ENCODE measurements at regions not wholly inside any gene's neighbourhood (a gene's known extent, or its start where the extent isn't known, plus 50 kb on each side); places are given as distances from the start of the nearest gene placed in this dataset.

- DNase-seq (ENCODE audit: low read depth) = no peak
These were observed 178.8 kb upstream of the NTM start for GRCh38 chr11:131191606-131192005.

GRCh38 chr11:131192628-131193027 is 177.8 kb upstream of the NTM start:
- DNase-seq (ENCODE audit: low read depth) = no peak

DNA sequence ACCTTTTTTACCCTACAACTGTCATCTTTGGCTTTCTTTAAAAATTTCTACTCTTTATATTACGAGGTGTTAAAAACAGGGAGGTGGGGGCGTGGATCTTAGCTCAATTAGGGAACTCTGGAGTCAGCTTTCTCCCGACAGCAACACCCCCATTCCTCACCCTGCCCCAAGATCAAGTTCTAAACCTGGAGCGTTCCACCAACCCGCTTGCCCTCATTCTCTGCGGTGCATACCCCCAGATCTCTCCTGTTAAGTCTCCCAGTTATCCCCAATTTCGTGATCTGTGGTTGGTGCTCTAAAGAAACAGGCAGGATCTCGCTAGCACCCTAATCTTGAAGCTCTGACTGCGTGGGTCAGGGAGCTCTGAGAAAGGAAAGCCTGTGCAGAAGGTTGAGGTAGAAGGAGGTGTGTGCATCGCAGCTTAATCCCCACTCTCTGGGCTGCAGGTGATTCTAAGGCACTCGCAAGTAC is 177.3 kb upstream of the NTM start:
- DNase-seq (ENCODE audit: low read depth) = no peak

DNA sequence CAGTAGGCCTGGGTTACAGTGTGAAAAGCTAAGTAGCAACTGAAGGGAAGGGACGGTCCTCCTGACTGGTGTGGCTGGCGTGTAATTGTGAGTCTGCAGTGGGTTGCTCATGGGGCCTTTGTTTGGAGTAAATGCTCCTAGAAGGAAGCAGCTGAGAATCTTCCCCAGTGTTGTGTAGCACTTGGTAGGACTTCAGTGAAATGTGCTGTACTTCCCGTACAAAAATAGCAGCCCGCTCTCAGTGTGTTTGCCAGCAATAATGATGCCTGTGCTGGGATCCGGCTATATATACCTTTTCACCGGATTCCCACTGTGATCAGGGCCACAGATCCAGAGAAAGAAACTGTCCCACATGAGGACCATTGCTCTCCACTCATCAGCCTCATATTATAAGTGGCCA is 175.7 kb upstream of the NTM start:
- no peak for DNase-seq (ENCODE audit: low read depth)

DNA sequence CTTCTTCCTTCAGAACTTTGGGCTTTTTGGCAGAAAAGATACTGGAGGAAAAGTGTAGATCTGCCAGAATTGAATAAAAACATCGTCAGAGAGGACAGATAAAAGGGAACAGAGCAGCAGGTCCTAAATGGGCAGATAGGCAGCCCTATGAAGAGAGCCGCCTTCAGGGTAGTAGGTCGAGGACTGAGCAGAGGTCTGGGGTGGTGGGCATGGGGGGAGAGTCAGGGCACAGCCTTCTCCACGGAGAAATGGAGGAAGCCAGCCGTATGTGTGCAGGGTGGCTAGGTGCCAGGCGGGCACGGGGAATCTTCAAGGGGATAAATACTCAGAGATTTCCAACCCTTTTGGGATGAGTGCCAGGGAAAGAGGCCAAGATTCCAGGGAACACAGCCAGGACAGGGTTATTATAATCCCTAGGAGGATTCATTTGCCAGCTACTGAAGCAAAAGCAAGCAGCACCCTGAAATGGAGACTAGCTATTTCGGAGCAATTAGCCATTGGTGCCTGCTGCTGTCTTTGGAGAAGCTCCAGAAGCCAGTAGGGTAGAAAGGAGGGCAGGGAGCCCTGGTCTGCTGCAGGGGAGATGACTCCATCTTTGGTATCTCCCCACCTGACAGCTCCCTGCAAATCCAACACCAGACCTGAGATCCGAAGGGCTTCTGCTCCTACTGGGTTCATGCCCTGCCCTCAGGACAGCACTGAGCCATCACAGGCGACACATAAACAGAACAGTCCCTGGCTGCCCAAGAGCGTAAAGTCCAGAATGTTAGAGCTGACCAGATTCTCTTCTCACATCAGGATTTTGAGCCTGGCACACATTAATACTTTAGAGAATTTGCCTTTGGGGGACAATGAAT is 174.5 kb upstream of the NTM start:
- peak; percentile 53 for DNase-seq (ENCODE audit: low read depth)

- DNase-seq (ENCODE audit: low read depth) = no peak
These were observed 172.0 kb upstream of the NTM start for GRCh38 chr11:131198161-131199014.

GRCh38 chr11:131199015-131199280 is 171.5 kb upstream of the NTM start:
- DNase-seq (ENCODE audit: low read depth) = no peak

DNA sequence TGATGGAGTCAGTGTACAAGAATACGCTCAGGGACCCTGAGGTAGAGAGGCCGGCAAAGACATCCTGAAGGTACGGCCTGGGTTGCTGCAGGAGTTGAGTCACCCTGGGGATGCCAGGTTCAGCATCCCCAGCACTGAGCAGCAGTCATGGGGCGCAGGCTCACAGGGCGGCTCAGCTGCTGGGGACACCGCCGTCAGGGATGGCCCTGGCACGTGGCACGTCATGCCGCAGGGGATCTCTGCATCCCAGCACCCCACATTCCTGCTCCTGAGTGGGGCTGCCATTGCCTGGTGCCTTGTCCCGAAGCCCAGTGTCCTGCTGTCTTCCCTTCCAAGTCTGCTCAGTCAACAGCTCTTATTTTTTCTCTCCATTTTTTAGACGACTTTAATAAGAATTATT is 168.7 kb upstream of the NTM start:
- DNase-seq (ENCODE audit: low read depth) = no peak

DNA sequence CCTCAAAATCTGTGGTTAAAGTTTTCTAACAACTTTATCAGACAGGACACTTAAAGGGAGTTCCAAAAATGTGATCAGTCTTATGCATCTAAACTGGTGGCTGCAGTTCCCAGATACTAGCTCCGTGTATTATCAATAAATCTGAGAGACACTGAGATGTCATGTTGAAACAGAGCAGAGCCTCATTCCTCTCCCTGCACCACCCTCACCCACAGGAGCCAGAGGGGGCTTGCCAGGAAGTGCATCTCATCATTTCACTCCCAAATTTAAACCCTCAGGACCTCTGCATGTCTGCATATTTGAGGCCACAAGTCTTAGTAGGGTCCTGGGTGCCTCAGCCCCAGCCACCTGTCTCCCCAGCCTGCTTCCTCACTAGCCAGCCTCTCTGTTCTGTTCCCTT is 167.4 kb upstream of the NTM start:
- no peak for DNase-seq (ENCODE audit: low read depth)

DNA sequence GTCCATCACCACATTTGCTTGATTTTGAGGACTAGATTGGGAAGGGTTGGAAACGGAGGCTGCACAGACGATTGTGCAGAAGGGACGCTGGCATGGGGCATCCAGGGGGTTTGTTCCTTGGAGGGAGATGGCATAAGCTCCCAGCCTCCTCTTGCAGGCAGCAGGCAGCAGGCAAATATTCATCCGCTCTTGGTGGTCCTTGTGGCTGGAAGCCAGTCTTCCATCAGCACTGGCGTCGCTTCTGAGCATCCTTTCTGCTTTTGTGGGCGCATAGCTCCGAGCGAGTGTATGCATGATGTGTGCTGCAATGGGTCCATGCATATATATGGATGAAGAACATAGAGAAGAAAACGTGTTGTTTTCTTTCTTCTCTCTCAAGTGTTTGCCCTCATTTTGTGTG is 166.1 kb upstream of the NTM start:
- DNase-seq (ENCODE audit: low read depth) = no peak

DNA sequence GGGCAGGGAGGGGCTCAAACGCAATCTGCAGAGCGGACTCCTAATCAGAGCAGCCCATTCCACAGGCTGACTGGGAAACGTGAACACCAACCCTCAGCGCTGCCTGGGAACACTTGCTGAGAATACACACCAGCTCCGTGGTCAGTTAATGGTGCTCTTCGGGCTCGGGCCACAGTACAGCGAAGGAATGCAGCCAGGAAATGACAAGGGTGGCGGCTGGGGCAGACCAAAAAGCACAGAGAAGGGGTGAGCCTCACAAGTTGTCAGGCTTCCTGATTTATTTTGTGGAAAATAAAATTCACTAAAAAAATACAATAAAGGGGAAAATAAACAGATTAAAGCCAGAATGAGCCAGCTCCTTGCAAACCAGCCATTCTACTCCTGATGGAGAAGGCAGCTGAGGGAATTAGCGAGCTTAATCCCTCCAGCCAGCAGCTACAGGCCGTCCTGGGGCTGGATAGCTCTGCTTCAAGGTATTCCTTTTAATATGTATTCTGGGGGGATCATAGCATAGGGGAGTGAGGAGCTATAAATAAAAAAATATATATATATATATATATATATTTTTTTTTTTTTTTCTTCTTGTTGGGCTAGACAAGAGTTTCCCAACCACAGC is 165.5 kb upstream of the NTM start:
- no peak for DNase-seq (ENCODE audit: low read depth)

GRCh38 chr11:131206671-131207070 is 163.7 kb upstream of the NTM start:
- DNase-seq (ENCODE audit: low read depth) = no peak

DNA sequence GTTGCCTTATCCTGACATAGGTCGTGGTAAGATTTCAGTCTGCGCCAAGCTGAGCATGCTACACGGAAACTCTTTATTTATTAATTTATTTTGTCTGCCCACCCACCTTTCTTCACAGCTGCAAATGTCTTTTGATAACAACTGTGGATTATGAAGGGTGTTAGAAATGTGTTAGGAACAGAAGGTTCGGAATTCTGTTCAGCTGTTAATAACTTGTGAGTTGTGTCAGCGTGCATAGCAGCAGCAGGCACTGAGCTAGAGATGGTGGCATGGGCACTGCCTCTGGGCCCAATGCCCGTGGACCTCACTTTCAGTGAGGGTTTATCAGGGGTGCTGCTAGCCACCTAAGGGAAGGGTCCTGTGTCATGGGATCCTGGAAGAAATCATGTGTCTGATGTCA is 162.5 kb upstream of the NTM start:
- DNase-seq (ENCODE audit: low read depth) = no peak

- peak; percentile 10 for DNase-seq (ENCODE audit: low read depth)
These were observed 152.8 kb upstream of the NTM start for GRCh38 chr11:131217313-131218310.

DNA sequence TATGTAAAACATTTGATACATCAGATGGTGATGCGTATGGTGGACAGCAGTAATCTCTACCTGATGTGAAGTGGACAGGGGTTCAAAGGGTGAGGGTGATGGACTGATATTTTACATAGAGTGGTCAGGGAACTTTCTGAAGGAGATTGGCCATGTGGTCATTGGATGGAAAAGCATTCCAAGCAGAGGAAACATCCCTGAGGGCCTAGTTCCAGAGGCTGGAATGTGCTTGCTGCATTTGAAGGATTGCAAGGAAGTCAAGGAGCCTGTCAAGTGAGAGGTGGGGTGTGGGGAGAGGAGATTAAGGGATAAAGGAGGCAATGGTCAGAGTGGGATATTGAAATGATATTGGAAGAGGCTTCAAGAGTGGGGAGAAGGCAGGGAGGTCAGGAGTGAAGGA is 151.9 kb upstream of the NTM start:
- DNase-seq (ENCODE audit: low read depth) = no peak

DNA sequence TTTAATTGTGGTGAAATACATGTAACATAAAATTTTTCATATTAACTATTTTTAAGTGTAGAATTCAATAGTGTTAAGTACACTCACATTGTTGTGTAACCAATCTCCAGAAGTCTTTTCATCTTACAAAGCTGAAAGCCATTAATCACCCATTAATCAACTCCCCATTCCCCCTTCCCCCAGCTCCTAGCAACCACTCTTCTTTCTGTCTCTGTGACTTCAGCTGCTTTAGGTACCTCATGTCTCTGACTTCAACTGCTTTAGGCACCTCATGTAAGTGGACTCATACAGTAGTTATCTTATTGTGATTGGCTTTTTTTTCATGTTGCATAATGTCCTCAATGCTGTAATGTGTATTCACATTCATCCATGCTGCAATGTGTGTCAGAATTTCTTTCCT is 150.8 kb upstream of the NTM start:
- DNase-seq (ENCODE audit: low read depth) = no peak

GRCh38 chr11:131223198-131223991 is 147.0 kb upstream of the NTM start:
- no peak for DNase-seq (ENCODE audit: low read depth)

DNA sequence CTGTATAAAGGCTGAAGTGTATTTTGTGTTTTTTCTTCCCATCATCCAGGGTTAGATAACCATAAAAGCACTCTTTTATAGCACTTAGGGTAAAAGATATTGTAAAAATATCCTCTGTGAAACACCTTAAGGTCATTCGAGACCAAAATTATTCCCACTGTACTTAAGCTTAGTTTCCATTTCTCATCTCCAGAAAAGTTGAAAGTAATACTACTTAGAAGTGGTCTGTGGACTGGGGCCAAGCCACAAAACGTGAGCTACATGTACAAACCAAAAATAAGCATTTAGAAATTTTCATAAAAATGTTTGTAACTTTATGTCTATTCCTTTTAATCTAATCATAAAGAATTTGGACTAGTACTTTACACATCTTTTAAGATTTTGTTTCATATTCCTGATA is 142.0 kb upstream of the NTM start:
- DNase-seq (ENCODE audit: low read depth) = no peak

GRCh38 chr11:131229221-131229620 is 141.2 kb upstream of the NTM start:
- DNase-seq (ENCODE audit: low read depth) = no peak

DNA sequence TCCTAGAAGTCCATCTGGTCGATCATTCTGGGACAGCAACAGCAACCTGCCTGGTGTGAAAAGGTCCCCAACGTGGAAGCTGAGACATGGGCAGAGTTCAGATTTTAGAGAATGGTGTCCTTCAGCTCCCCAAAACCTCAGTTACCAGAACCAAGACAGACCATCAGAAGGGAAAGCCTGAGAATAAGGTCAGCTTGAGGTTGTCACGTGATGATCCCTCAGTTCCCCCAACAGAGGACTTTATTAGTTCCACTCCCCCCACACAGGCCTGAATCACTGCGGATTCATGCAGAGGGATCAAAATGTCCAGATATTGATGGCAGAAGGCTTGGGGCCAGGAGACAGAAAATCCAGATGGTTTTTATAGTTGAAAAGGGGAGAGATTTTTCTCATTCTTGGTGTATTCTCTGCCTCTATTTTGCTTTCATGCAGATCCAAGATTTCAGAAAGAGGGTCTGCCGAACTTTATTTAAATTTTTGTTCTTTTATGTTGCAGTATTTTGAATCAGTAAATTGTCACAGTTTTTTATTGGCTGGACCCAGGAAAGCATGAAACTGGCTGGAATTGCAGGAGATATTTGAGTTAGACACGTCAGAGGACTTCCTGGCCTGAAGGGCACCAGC is 139.0 kb upstream of the NTM start:
- DNase-seq (ENCODE audit: low read depth) = no peak

Measured in RPMI7951 (cell line).